GM12872 (cell line): ENCODE measurements at regions not wholly inside any gene's neighbourhood (a gene's known extent, or its start where the extent isn't known, plus 50 kb on each side); places are given as distances from the start of the nearest gene placed in this dataset.

Experiments used
- TF ChIP-seq, protein P1 (sequence below): IDR thresholded peaks from 3 replicates; pipeline ENCODE4 v1.5.1; 2011; ENCODE audit warnings: low read depth, mild to moderate bottlenecking, low read length, moderate library complexity; ENCODE audit not compliant: insufficient read depth

- TF ChIP-seq, protein P1, sequence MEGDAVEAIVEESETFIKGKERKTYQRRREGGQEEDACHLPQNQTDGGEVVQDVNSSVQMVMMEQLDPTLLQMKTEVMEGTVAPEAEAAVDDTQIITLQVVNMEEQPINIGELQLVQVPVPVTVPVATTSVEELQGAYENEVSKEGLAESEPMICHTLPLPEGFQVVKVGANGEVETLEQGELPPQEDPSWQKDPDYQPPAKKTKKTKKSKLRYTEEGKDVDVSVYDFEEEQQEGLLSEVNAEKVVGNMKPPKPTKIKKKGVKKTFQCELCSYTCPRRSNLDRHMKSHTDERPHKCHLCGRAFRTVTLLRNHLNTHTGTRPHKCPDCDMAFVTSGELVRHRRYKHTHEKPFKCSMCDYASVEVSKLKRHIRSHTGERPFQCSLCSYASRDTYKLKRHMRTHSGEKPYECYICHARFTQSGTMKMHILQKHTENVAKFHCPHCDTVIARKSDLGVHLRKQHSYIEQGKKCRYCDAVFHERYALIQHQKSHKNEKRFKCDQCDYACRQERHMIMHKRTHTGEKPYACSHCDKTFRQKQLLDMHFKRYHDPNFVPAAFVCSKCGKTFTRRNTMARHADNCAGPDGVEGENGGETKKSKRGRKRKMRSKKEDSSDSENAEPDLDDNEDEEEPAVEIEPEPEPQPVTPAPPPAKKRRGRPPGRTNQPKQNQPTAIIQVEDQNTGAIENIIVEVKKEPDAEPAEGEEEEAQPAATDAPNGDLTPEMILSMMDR: no peak
Measured at GRCh38 chr13:84651288-84651687, 769.0 kb upstream of the SLITRK1 start.

DNA sequence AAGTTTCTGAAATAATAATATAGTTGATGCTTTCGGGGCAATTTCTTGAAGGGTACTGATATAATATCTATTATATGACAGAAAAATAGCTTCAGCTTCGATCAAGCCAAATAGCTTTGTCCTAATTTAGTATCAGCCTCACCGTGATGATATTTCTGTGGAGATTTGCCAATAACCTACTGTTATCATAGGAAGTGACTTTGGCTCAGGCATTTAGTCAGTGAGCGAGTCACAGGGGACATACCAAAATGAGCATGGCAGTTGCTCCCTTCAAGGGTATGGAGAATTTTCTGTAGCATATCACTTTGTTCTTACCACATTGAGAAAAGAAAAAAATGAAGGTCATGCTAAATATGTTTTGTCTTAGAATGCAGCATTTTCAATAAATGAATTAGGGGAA lies 767.6 kb upstream of the SLITRK1 start:
- TF ChIP-seq, protein P1: no peak

- TF ChIP-seq, protein P1: no peak
Measured at GRCh38 chr13:84648069-84648640, 765.9 kb upstream of the SLITRK1 start.

DNA sequence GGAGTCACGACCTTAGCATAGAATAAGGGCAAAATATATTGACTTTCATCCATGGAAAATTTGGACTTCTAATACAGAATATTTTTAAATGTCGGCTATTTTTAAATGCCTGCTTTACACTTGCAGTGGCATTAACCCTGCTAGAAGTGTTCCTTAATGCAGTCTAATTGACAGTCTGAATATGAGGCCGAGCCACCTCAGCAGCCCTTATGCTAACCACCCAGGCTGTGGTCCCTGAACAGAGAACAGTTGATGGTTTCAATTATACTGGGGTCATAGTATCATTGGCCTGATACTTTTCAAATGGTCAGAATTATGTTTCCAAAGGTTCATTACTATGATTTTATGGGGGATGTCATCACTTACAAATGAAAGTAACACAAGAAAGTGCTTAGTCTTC lies 764.7 kb upstream of the SLITRK1 start:
- TF ChIP-seq, protein P1: no peak

GRCh38 chr13:84645196-84646012 lies 763.1 kb upstream of the SLITRK1 start:
- TF ChIP-seq, protein P1: no peak

DNA sequence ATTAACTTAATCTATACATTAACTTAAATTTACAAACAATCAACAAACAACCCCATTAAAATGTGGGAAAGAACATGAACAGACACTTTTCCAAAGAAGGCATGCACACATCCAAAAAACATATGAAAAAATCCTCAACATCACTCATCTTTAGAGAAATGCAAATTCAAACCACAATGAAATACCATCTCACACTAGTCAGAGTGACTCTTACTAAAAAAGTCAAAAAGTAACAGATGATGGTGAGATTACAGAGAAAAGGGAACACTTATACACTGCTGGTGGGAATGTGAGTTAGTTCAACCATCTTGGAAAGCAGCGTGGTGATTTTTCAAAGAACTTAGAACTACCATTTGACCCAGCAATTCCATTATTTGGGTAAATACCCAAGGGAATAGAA lies 759.2 kb upstream of the SLITRK1 start:
- TF ChIP-seq, protein P1: no peak

GRCh38 chr13:84640691-84641090 lies 758.4 kb upstream of the SLITRK1 start:
- TF ChIP-seq, protein P1: no peak
